H9 (cell line): ENCODE measurements at regions not wholly inside any gene's neighbourhood (a gene's known extent, or its start where the extent isn't known, plus 50 kb on each side); places are given as distances from the start of the nearest gene placed in this dataset.
"Not testable (repeated sequence)": the region's sequence is repeated elsewhere in the genome, so short reads cannot be mapped to it uniquely, and the experiment has no call there.

ENCODE experiments used
- DNase-seq: peaks from one replicate; pipeline ENCODE4 v3.0.0-alpha.2; 2017
- H2AFZ ChIP-seq: one replicate; pipeline ENCODE4 v1.6.1; 2013; ENCODE audit warnings: mild to moderate bottlenecking, low read length, control low read depth, moderate library complexity
- H2AK5ac ChIP-seq: 2 replicates; pipeline ENCODE4 v1.6.1; 2013; ENCODE audit warnings: low read length, control low read depth, mixed read lengths; ENCODE audit not compliant: insufficient read length
- H2BK120ac ChIP-seq: one replicate; pipeline ENCODE4 v1.6.1; 2013; ENCODE audit warnings: low read depth, mild to moderate bottlenecking, low read length, control low read depth, inconsistent platforms; ENCODE audit not compliant: poor library complexity, severe bottlenecking
- H2BK12ac ChIP-seq: 2 replicates; pipeline ENCODE4 v1.6.1; 2013; ENCODE audit warnings: low read length, control low read depth, mixed read lengths, low read depth; ENCODE audit not compliant: insufficient read length
- H2BK15ac ChIP-seq: 2 replicates; pipeline ENCODE4 v1.6.1; 2013; ENCODE audit warnings: low read depth, low read length, control low read depth
- H2BK20ac ChIP-seq: one replicate; pipeline ENCODE4 v1.6.1; 2013; ENCODE audit warnings: low read depth, mild to moderate bottlenecking, low read length, control low read depth, inconsistent platforms; ENCODE audit not compliant: poor library complexity, severe bottlenecking
- H2BK5ac ChIP-seq: 2 replicates; pipeline ENCODE4 v1.6.1; 2013; ENCODE audit warnings: low read length, control low read depth, mixed read lengths; ENCODE audit not compliant: insufficient read length
- H3K14ac ChIP-seq: 2 replicates; pipeline ENCODE4 v1.6.1; 2013; ENCODE audit warnings: low read length, control low read depth; ENCODE audit not compliant: insufficient read depth
- H3K18ac ChIP-seq: 2 replicates; pipeline ENCODE4 v1.6.1; 2013; ENCODE audit warnings: low read depth, mild to moderate bottlenecking, mixed read lengths, low read length, control low read depth; ENCODE audit not compliant: insufficient read length
- H3K23ac ChIP-seq: 2 replicates; pipeline ENCODE4 v1.6.1; 2013; ENCODE audit warnings: low read length, control low read depth, mixed read lengths, low read depth; ENCODE audit not compliant: insufficient read length
- H3K23me2 ChIP-seq: 2 replicates; pipeline ENCODE4 v1.6.1; 2013; ENCODE audit warnings: low read depth, mild to moderate bottlenecking, mixed read lengths, low read length, control low read depth; ENCODE audit not compliant: insufficient read length, poor library complexity, severe bottlenecking
- H3K27ac ChIP-seq: 2 replicates; pipeline ENCODE4 v1.5.1; 2013; ENCODE audit warnings: low read length, control low read depth, mixed read lengths, low read depth; ENCODE audit not compliant: insufficient read length
- H3K27me3 ChIP-seq: 2 replicates; pipeline ENCODE4 v1.6.1; 2013; ENCODE audit warnings: low read length, control low read depth, inconsistent platforms; ENCODE audit not compliant: insufficient read depth
- H3K4ac ChIP-seq: 2 replicates; pipeline ENCODE4 v1.6.1; 2013; ENCODE audit warnings: low read depth, mild to moderate bottlenecking, control low read depth, inconsistent platforms, low read length, moderate library complexity
- H3K4me1 ChIP-seq: 2 replicates; pipeline ENCODE4 v1.6.1; 2013; ENCODE audit warnings: low read length, control low read depth, inconsistent platforms; ENCODE audit not compliant: insufficient read depth
- H3K4me2 ChIP-seq: 2 replicates; pipeline ENCODE4 v1.6.1; 2013; ENCODE audit warnings: low read length, control low read depth, mixed read lengths; ENCODE audit not compliant: insufficient read length, insufficient read depth
- H3K56ac ChIP-seq: 2 replicates; pipeline ENCODE4 v1.6.1; 2013; ENCODE audit warnings: low read depth, mild to moderate bottlenecking, mixed read lengths, low read length, control low read depth; ENCODE audit not compliant: insufficient read length
- H3K79me1 ChIP-seq: 2 replicates; pipeline ENCODE4 v1.6.1; 2013; ENCODE audit warnings: low read depth, mild to moderate bottlenecking, moderate library complexity, low read length, control low read depth, inconsistent platforms; ENCODE audit not compliant: insufficient read depth, poor library complexity, severe bottlenecking
- H3K79me2 ChIP-seq: 2 replicates; pipeline ENCODE4 v1.6.1; 2013; ENCODE audit warnings: low read length, control low read depth, inconsistent platforms; ENCODE audit not compliant: insufficient read depth
- H3K9ac ChIP-seq: 2 replicates; pipeline ENCODE4 v1.6.1; 2013; ENCODE audit warnings: low read length, control low read depth, mixed read lengths; ENCODE audit not compliant: insufficient read length; ENCODE audit errors: extremely low read depth
- H3K9me3 ChIP-seq: one replicate; pipeline ENCODE4 v1.6.1; 2013; ENCODE audit warnings: low read depth, low read length, inconsistent platforms; ENCODE audit not compliant: control insufficient read depth
- H3T11ph ChIP-seq: one replicate; pipeline ENCODE4 v1.6.1; 2013; ENCODE audit warnings: mild to moderate bottlenecking, low read length, control low read depth, inconsistent platforms
- H4K20me1 ChIP-seq: one replicate; pipeline ENCODE4 v1.6.1; 2013; ENCODE audit not compliant: control insufficient read depth, insufficient read length, insufficient read depth
- H4K5ac ChIP-seq: 2 replicates; pipeline ENCODE4 v1.6.1; 2013; ENCODE audit warnings: low read depth, mild to moderate bottlenecking, mixed read lengths, low read length, control low read depth; ENCODE audit not compliant: insufficient read length
- H4K8ac ChIP-seq: replicated peaks from 2 replicates; pipeline ENCODE4 v1.6.1; 2013; ENCODE audit warnings: low read length, control low read depth, mixed read lengths, low read depth; ENCODE audit not compliant: insufficient read length
- H4K91ac ChIP-seq: 2 replicates; pipeline ENCODE4 v1.6.1; 2013; ENCODE audit warnings: low read depth, mild to moderate bottlenecking, moderate library complexity, mixed read lengths, low read length, control low read depth; ENCODE audit not compliant: insufficient read length
- H3K27ac Mint-ChIP-seq, 3 experiments: 2 replicates in 2 of 3; 3 replicates in 1 of 3; pipeline ENCODE4 v1.8.0; 2020 to 2021; ENCODE audit warnings: mixed read lengths in 3 of 3, mild to moderate bottlenecking in 1 of 3, moderate library complexity in 1 of 3
- H3K27me3 Mint-ChIP-seq: 2 replicates; pipeline ENCODE4 v1.8.0; 2021; ENCODE audit warnings: low read depth, mild to moderate bottlenecking, moderate library complexity, mixed read lengths
- H3K36me3 Mint-ChIP-seq, 3 experiments: 2 replicates in 2 of 3; 3 replicates in 1 of 3; pipeline ENCODE4 v1.8.0; 2020 to 2021; ENCODE audit warnings: low read depth in 3 of 3, mixed read lengths in 3 of 3; ENCODE audit not compliant: insufficient read depth in 1 of 3
- H3K4me1 Mint-ChIP-seq, 2 experiments: 2 replicates each; pipeline ENCODE4 v1.8.0; 2020; ENCODE audit warnings: mixed read lengths in 2 of 2
- H3K4me3 Mint-ChIP-seq, 2 experiments: 2 replicates in 1 of 2; 3 replicates in 1 of 2; pipeline ENCODE4 v1.8.0; 2020 to 2021; ENCODE audit warnings: mild to moderate bottlenecking in 2 of 2, mixed read lengths in 2 of 2, moderate library complexity in 1 of 2
- H3K9me3 Mint-ChIP-seq, 2 experiments: 2 replicates in 1 of 2; 3 replicates in 1 of 2; pipeline ENCODE4 v1.8.0; 2020; ENCODE audit warnings: mild to moderate bottlenecking in 2 of 2, mixed read lengths in 2 of 2, moderate library complexity in 1 of 2
- WGBS: extraction: QIAGEN DNeasy Blood & Tissue Kit; methylation state at CpG from one replicate; pipeline ENCODE4 v1.1.7; 2013; ENCODE audit warnings: missing lambda C conversion rate, low lambda C conversion rate, mixed read lengths; ENCODE audit not compliant: insufficient read length; ENCODE audit errors: extremely low coverage; 5-methylcytosine and 5-hydroxymethylcytosine counted together
- TF ChIP-seq, protein P1 (sequence below): fragments of 200-600 bp; sonication (generic); conservative IDR thresholded peaks from 3 replicates; pipeline ENCODE4 v1.8.0; 2021; ENCODE audit warnings: antibody characterized with exemption, mild to moderate bottlenecking

DNA sequence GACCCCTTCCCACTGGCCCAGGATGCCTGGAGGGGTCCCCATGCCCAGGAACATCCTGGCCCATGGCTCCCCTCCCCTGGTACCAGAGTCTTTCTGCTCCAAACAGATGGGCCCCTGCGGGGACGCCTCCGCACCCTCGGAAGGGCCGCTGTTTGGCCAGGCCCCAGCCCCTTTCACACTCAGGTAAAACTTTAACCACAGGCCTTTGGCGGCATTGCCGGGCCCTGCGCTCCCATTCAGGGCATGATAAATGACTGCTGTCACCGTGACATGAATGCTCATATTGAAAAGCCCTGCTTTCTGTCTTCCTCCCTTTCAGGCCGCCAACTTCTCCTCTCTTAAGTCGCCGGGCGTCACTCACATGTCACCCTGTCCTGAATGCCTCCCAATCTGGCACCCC is 141.5 kb upstream of the TOP1 start:
- Histone ChIP-seq H3K56ac (no peak overlapping the region), H4K20me1 (no peaks in the 10 kb centered on the region), H2BK15ac (no peak overlapping the region), H2BK12ac (no peak overlapping the region), H3K79me2 (no peaks in the 10 kb centered on the region), H3K27me3 (no peaks in the 10 kb centered on the region), H2BK120ac (no peak overlapping the region), H2AK5ac (no peak overlapping the region), H3K9me3 (no peaks in the 10 kb centered on the region), H3K14ac (no peak overlapping the region), H3K4ac (no peak overlapping the region), H3K23ac (no peak overlapping the region), H3K4me1 (no peaks in the 10 kb centered on the region), H3K27ac (no peak overlapping the region), H3K9ac (no peak overlapping the region), H3T11ph (no peak overlapping the region), H2BK5ac (no peak overlapping the region), H3K79me1 (no peaks in the 10 kb centered on the region), H2AFZ (no peak overlapping the region), H4K8ac (no peak overlapping the region), H3K18ac (no peak overlapping the region), H2BK20ac (no peak overlapping the region), H4K91ac (no peak overlapping the region), H3K4me2 (no peak overlapping the region), H4K5ac (no peak overlapping the region), H3K23me2 (no peaks in the 10 kb centered on the region)
- Mint-ChIP-seq H3K27ac (no peak overlapping the region), H3K4me3 (no peak overlapping the region), H3K36me3 (no peaks in the 10 kb centered on the region), H3K4me1 (no peaks in the 10 kb centered on the region), H3K9me3 (peaks cover 0 to 2% of the 10 kb centered on the region in 2 experiments; a peak in 1 of 5 replicates), H3K27me3 (peaks cover 2% of the 10 kb centered on the region)
- no peak for DNase-seq
- no CpG with 5 or more reads among the region's 13 CpGs for WGBS
- TF ChIP-seq, protein P1, sequence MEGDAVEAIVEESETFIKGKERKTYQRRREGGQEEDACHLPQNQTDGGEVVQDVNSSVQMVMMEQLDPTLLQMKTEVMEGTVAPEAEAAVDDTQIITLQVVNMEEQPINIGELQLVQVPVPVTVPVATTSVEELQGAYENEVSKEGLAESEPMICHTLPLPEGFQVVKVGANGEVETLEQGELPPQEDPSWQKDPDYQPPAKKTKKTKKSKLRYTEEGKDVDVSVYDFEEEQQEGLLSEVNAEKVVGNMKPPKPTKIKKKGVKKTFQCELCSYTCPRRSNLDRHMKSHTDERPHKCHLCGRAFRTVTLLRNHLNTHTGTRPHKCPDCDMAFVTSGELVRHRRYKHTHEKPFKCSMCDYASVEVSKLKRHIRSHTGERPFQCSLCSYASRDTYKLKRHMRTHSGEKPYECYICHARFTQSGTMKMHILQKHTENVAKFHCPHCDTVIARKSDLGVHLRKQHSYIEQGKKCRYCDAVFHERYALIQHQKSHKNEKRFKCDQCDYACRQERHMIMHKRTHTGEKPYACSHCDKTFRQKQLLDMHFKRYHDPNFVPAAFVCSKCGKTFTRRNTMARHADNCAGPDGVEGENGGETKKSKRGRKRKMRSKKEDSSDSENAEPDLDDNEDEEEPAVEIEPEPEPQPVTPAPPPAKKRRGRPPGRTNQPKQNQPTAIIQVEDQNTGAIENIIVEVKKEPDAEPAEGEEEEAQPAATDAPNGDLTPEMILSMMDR, result no peak

DNA sequence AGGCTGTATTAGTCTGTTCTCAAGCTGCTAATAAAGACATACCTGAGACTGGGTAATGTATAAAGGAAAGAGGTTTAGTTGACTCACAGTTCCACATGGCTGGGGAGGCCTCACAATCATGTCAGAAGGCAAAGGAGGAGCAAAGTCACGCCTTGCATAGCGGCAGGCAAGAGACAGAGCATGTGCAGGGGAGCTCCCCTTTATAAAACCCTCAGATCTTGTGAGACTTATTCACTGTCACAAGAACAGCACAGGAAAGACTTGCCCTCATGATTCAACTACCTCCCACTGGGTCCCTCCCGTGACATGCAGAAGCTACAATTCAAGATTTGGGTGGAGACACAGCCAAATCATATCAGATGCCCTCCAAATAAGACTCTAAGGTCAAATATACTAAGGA is 139.4 kb upstream of the TOP1 start:
- not testable (repeated sequence) for H3K9me3 ChIP-seq, H3K23me2 ChIP-seq, H2AK5ac ChIP-seq, H3K4me3 Mint-ChIP-seq, H3K18ac ChIP-seq, H3K27ac Mint-ChIP-seq, H3K27ac ChIP-seq, H3K14ac ChIP-seq, H3K4me1 Mint-ChIP-seq, H3K79me2 ChIP-seq, H2BK120ac ChIP-seq, H3K4ac ChIP-seq, H3K4me2 ChIP-seq, H4K20me1 ChIP-seq, H3K27me3 ChIP-seq, H2BK12ac ChIP-seq, H3K36me3 Mint-ChIP-seq, H3K9me3 Mint-ChIP-seq, H3K79me1 ChIP-seq, H3K9ac ChIP-seq, H2BK20ac ChIP-seq, H3K56ac ChIP-seq, H2AFZ ChIP-seq, H4K91ac ChIP-seq, DNase-seq, H2BK15ac ChIP-seq, H2BK5ac ChIP-seq, H4K5ac ChIP-seq, H3T11ph ChIP-seq, H3K27me3 Mint-ChIP-seq, H3K4me1 ChIP-seq, H3K23ac ChIP-seq, H4K8ac ChIP-seq
- no CpG with 5 or more reads among the region's 3 CpGs for WGBS
